HS-5 (cell line): ENCODE measurements at regions not wholly inside any gene's neighbourhood (a gene's known extent, or its start where the extent isn't known, plus 50 kb on each side); places are given as distances from the start of the nearest gene placed in this dataset.
A peak's percentile ranks its signal among the peaks of the same experiment; 100 is the strongest.
"Not testable (repeated sequence)": the region's sequence is repeated elsewhere in the genome, so short reads cannot be mapped to it uniquely, and the experiment has no call there.

Experiments used
- DNase-seq: peaks from one replicate; pipeline ENCODE4 v3.0.0-alpha.2; 2012; ENCODE audit warnings: low read depth

GRCh38 chr14:62409626-62410300 lies 635.5 kb downstream of the KCNH5 start:
- peak; percentile 4 for DNase-seq

GRCh38 chr14:62420847-62421246 lies 624.4 kb downstream of the KCNH5 start:
- DNase-seq, result no peak

- DNase-seq, result peak; percentile 23
Observed at GRCh38 chr14:62428429-62429203, 616.6 kb downstream of the KCNH5 start.

GRCh38 chr14:62429683-62430082 lies 615.6 kb downstream of the KCNH5 start:
- no peak for DNase-seq

- no peak for DNase-seq
Observed at GRCh38 chr14:62431496-62431895, 613.8 kb downstream of the KCNH5 start.

- no peak for DNase-seq
Observed at GRCh38 chr14:62432955-62433354, 612.3 kb downstream of the KCNH5 start.

GRCh38 chr14:62436261-62436660 lies 609.0 kb downstream of the KCNH5 start:
- no peak for DNase-seq

- no peak for DNase-seq
Observed at GRCh38 chr14:62439210-62439609, 606.0 kb downstream of the KCNH5 start.

- peak; percentile 68 for DNase-seq
Observed at GRCh38 chr14:62443796-62444195, 601.5 kb downstream of the KCNH5 start.

GRCh38 chr14:62445570-62445969 lies 599.7 kb downstream of the KCNH5 start:
- no peak for DNase-seq

GRCh38 chr14:62451221-62451620 lies 594.0 kb downstream of the KCNH5 start:
- DNase-seq, result no peak

- no peak for DNase-seq
Observed at GRCh38 chr14:62453226-62453625, 592.0 kb downstream of the KCNH5 start.

- DNase-seq, result no peak
Observed at GRCh38 chr14:62455446-62455845, 589.8 kb downstream of the KCNH5 start.

- DNase-seq, result no peak
Observed at GRCh38 chr14:62462988-62463387, 582.3 kb downstream of the KCNH5 start.

- no peak for DNase-seq
Observed at GRCh38 chr14:62468946-62469345, 576.3 kb downstream of the KCNH5 start.

- no peak for DNase-seq
Observed at GRCh38 chr14:62470935-62471334, 574.3 kb downstream of the KCNH5 start.

- no peak for DNase-seq
Observed at GRCh38 chr14:62491146-62491545, 554.1 kb downstream of the KCNH5 start.

GRCh38 chr14:62497708-62498107 lies 547.5 kb downstream of the KCNH5 start:
- DNase-seq, result no peak

GRCh38 chr14:62501021-62501750 lies 544.1 kb downstream of the KCNH5 start:
- DNase-seq, result no peak

GRCh38 chr14:62505045-62505444 lies 540.2 kb downstream of the KCNH5 start:
- no peak for DNase-seq

GRCh38 chr14:62521309-62521708 lies 523.9 kb downstream of the KCNH5 start:
- not testable (repeated sequence) for DNase-seq

GRCh38 chr14:62528296-62528695 lies 517.0 kb downstream of the KCNH5 start:
- DNase-seq, result no peak

GRCh38 chr14:62532181-62532580 lies 513.1 kb downstream of the KCNH5 start:
- DNase-seq, result no peak
